ENCODE measurements at regions not wholly inside any gene's neighbourhood (a gene's known extent, or its start where the extent isn't known, plus 50 kb on each side); places are given as distances from the start of the nearest gene placed in this dataset.

GRCh38 chr1:230501849-230502248, 75.7 kb upstream of the PGBD5 start:
- TF ChIP-seq EZH2 (IDR thresholded peaks at IDR 0.05; ENCODE audit: borderline replicate concordance, low read length) = no peak
- TF ChIP-seq CTCF (conservative IDR thresholded peaks at IDR 0.05 in 1 of 2, IDR thresholded peaks at IDR 0.05 in 1 of 2; ENCODE audit: extremely low read depth in 1 of 2, insufficient read depth in 1 of 2, low read depth in 1 of 2, low read length in 2 of 2) = no peak
